Colonic mucosa (tissue), 4 donors: ENCODE measurements at regions not wholly inside any gene's neighbourhood (a gene's known extent, or its start where the extent isn't known, plus 50 kb on each side); places are given as distances from the start of the nearest gene placed in this dataset.
"Not testable (repeated sequence)": the region's sequence is repeated elsewhere in the genome, so short reads cannot be mapped to it uniquely, and the experiment has no call there.

Source experiments
- DNase-seq: peaks from one replicate; pipeline ENCODE4 v3.0.0-alpha.2; 2020
- H3K27ac ChIP-seq: fragments of 200-600 bp; one replicate; pipeline ENCODE4 v1.8.0; 2021
- H3K27me3 ChIP-seq: fragments of 200-600 bp; one replicate; pipeline ENCODE4 v1.8.0; 2021
- H3K36me3 ChIP-seq: fragments of 200-600 bp; one replicate; pipeline ENCODE4 v1.8.0; 2021
- H3K4me1 ChIP-seq: fragments of 200-600 bp; one replicate; pipeline ENCODE4 v1.8.0; 2021; ENCODE audit warnings: mild to moderate bottlenecking
- H3K4me3 ChIP-seq: fragments of 200-600 bp; one replicate; pipeline ENCODE4 v1.8.0; 2021
- H3K9ac ChIP-seq, 2 donors: one replicate each; pipeline ENCODE4 v1.7.0; 2013; ENCODE audit warnings: control low read depth in 2 of 2, low read depth in 2 of 2, low read length in 2 of 2
- H3K9me3 ChIP-seq: fragments of 200-600 bp; one replicate; pipeline ENCODE4 v1.8.0; 2021
- intact Hi-C: fragments of 100-400 bp; cut with DNase I; formaldehyde crosslinking; loops from one replicate; pipeline ENCODE4 v1.14.1; 2022
- TF ChIP-seq, protein P1 (sequence below): fragments of 200-600 bp; IDR thresholded peaks from one replicate; pipeline ENCODE4 v1.8.0; 2022; ENCODE audit warnings: antibody characterized with exemption, mild to moderate bottlenecking
- donor health status: healthy.
- donor health status: DM: no; HTN: no; CAD: no.
- donor health status: DM: no; HTN: no; CAD: no.

DNA sequence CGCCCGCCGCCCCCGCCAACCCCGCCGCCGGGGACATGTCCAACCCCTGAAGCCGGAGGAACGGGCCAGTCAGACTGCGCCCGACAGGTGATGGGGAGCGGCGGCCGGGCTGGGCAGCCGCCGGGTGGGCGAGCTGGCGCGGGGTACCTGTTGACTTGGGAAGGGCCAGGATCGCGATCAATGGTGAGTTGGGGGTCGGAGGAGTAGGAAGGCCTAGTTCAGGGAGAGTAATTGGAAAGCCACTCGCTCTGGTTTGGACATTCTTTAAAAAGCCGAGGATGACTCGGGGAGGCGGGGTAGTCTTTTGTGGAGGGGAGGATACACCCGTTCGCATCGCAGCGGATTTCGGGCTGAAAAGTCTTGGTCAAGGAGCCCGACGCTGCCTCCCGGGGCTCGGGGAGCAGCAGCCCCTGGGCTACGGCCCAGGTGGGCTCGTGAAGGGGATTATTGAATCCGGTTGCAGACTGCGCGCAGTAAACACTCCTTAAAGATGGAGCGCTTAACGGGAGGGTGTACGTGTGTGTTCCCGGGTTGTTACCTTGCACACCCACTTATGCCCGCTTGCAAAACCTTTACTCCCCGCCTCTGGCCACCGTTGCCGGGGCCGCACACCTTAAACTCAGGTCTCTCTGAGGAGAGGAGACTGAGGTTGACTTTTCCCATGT lies 123.8 kb downstream of the GOSR1 start:
- no peaks in the 10 kb centered on the region for H3K36me3 ChIP-seq
- intact Hi-C loops, result no loop called here
- peak overlapping the region; percentile 95 for H3K27ac ChIP-seq
- TF ChIP-seq, protein P1, sequence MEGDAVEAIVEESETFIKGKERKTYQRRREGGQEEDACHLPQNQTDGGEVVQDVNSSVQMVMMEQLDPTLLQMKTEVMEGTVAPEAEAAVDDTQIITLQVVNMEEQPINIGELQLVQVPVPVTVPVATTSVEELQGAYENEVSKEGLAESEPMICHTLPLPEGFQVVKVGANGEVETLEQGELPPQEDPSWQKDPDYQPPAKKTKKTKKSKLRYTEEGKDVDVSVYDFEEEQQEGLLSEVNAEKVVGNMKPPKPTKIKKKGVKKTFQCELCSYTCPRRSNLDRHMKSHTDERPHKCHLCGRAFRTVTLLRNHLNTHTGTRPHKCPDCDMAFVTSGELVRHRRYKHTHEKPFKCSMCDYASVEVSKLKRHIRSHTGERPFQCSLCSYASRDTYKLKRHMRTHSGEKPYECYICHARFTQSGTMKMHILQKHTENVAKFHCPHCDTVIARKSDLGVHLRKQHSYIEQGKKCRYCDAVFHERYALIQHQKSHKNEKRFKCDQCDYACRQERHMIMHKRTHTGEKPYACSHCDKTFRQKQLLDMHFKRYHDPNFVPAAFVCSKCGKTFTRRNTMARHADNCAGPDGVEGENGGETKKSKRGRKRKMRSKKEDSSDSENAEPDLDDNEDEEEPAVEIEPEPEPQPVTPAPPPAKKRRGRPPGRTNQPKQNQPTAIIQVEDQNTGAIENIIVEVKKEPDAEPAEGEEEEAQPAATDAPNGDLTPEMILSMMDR, result no peak
- no peaks in the 10 kb centered on the region for H3K9me3 ChIP-seq
- DNase-seq, result peak; percentile 50
- H3K9ac ChIP-seq, result peak overlapping the region; percentile 83 to 86
- no peaks in the 10 kb centered on the region for H3K4me1 ChIP-seq
- no peaks in the 10 kb centered on the region for H3K27me3 ChIP-seq
- peak overlapping the region; percentile 72 for H3K4me3 ChIP-seq

DNA sequence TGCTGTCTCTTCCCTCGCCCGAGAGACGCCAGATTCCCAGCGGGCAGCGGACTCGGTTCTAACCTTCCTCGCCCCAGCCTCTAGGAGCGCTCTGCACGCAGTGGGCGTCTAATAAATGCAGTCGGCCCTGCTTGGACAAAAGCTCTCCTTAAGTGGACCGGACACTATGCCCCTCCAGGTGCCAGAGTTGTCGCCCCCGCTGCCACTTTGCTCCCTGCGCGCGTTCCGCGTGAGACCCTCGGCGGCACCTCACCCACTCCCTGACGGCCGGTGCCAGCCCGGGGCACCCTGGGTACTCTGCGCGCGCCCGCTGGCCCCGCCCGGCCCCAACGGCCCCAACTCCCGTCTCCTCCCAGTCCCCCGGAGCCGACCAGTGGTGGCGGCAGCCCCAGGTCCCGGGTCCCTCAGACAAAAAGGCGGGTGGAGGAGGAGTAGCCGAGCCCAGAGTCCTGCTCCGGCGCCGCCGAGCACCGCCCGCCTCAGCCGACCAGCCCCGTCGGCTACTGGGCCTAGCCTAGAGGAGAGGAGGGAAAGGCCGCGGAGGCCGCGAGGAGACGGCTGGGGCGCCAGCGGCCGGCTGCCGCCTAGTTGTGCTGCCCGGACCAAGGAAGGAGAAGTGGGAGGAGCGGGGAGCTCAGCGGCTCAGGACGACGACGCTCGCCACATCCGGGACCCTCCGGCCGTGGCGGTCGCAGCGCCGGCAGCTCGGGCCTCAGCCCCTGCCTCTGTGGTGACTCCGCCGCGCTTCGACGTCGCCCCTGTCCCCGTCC lies 123.0 kb downstream of the GOSR1 start:
- Histone ChIP-seq H3K36me3 (no peaks in the 10 kb centered on the region), H3K27ac (peak overlapping the region; percentile 95), H3K9ac (peak overlapping the region; percentile 83 to 86), H3K4me3 (peak overlapping the region; percentile 72), H3K9me3 (no peaks in the 10 kb centered on the region), H3K27me3 (no peaks in the 10 kb centered on the region), H3K4me1 (no peaks in the 10 kb centered on the region)
- intact Hi-C loops, result no loop called here
- TF ChIP-seq, protein P1, result peak; percentile 35
- peak; percentile 89 for DNase-seq

DNA sequence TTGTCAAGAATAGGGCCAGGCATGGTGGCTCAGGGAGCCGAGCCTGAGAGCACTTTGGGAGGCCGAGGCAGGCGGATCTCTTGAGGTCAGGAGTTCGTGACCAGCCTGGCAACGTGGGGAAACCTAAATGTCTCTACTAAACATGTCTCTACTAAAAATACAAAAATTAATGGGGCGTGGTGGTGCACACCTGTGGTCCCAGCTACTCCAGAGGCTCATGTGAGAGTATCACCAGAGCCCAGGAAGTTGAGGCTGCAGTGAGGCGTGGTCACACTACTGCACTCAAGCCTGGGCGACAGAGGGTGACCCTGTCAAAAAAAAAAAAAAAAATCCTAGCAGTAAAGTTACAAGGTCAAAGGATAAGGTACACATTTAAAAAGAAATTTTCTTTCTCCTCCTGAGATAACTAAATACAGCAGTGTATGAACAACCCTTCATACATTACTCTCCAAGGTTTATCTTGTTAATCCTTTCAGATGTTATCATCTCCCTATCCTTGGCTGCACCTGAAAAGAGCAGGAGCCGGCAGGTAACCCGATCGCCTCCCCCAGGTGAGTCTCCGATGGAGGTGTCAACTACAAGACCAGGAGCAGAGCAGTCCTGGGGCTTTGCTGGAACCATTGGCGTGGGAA lies 122.3 kb downstream of the GOSR1 start:
- Histone ChIP-seq H3K4me1 (no peaks in the 10 kb centered on the region), H3K9me3 (no peaks in the 10 kb centered on the region), H3K4me3 (peak overlapping the region; percentile 72), H3K36me3 (no peaks in the 10 kb centered on the region), H3K9ac (peak overlapping the region; percentile 83 to 86), H3K27me3 (no peaks in the 10 kb centered on the region), H3K27ac (peak overlapping the region; percentile 95)
- TF ChIP-seq, protein P1, result no peak
- intact Hi-C loops, result no loop called here
- DNase-seq, result peak; percentile 25

DNA sequence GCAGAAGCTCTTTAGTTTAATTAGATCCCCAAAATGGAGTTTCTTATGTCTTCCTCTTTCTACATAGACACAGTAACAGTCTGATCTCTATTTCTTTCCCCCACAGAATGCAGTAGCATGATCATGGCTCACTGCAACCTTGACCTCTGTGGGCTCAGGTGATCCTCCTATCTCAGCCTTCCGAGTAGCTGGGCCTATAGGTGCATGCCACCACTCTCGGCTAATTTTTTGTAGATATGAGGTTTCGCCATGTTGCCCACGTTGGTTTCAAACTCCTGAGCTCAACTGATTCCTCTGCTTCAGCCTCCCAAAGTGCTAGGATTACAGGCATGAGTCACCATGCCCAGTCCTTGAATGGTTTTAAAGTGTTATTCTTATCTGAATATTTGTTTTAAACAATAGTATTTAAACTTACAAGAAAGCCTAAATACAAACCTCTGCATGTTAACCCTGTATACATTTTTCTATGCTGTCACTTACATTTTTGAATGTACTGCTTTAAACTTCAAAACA lies 120.6 kb downstream of the GOSR1 start:
- intact Hi-C loops, result no loop called here

DNA sequence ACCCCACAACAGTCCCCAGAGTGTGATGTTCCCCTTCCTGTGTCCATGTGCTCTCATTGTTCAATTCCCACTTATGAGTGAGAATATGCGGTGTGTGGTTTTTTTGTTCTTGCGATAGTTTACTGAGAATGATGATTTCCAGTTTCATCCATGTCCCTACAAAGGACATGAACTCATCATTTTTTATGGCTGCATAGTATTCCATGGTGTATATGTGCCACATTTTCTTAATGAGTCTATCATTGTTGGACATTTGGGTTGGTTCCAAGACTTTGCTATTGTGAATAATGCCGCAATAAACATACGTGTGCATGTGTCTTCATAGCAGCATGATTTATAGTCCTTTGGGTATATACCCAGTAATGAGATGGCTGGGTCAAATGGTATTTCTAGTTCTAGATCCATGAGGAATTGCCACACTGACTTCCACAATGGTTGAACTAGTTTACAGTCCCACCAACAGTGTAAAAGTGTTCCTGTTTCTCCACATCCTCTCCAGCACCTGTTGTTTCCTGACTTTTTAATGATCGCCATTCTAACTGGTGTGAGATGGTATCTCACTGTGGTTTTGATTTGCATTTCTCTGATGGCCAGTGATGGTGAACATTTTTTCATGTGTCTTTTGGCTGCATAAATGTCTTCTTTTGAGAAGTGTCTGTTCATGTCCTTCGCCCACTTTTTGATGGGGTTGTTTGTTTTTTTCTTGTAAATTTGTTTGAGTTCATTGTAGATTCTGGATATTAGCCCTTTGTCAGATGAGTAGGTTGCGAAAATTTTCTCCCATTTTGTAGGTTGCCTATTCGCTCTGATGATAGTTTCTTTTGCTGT lies 120.0 kb downstream of the GOSR1 start:
- not testable (repeated sequence) for DNase-seq, H3K27ac ChIP-seq

More for the DNA sequence above, 120.6 kb downstream of the GOSR1 start:
- Histone ChIP-seq H3K36me3 (no peaks in the 10 kb centered on the region), H3K27ac (no peak overlapping the region), H3K9ac (no peak overlapping the region), H3K4me1 (no peaks in the 10 kb centered on the region), H3K4me3 (no peak overlapping the region), H3K27me3 (no peaks in the 10 kb centered on the region), H3K9me3 (no peaks in the 10 kb centered on the region)
- no peak for DNase-seq
- TF ChIP-seq, protein P1, result no peak

DNA sequence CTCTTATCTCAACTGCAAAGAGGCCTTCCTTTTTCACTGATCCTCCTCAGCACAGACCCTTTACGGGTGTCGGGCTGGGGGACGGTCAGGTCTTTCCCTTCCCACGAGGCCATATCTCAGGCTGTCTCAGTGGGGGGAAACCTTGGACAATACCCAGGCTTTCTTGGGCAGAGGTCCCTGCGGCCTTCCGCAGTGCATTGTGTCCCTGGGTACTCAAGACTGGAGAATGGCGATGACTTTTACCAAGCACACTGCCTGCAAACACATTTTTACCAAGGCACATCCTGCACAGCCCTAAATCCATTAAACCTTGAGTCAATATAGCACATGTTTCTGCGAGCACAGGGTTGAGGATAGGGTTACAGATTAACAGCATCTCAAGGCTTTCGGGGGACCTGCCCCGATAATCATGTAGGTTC lies 117.8 kb downstream of the GOSR1 start:
- DNase-seq, H3K9ac ChIP-seq, H3K4me1 ChIP-seq, H3K27me3 ChIP-seq, intact Hi-C loops, H3K36me3 ChIP-seq, H3K27ac ChIP-seq, H3K9me3 ChIP-seq, H3K4me3 ChIP-seq: not testable (repeated sequence)

More for the DNA sequence above, 120.0 kb downstream of the GOSR1 start:
- H3K9me3 ChIP-seq, H3K4me1 ChIP-seq, H3K4me3 ChIP-seq, H3K9ac ChIP-seq, H3K27me3 ChIP-seq, H3K36me3 ChIP-seq, intact Hi-C loops: not testable (repeated sequence)
